PC-3 (cell line): ENCODE measurements at regions not wholly inside any gene's neighbourhood (a gene's known extent, or its start where the extent isn't known, plus 50 kb on each side); places are given as distances from the start of the nearest gene placed in this dataset.

Experiments
- CTCF ChIP-seq: fragments of 300-600 bp; sonication (generic); conservative IDR thresholded peaks from 2 replicates; pipeline ENCODE4 v1.5.1; 2017; ENCODE audit warnings: antibody characterized with exemption, low read depth, mild to moderate bottlenecking, low read length
- EZH2phosphoT487 ChIP-seq: fragments of 300-600 bp; sonication (generic); IDR thresholded peaks from 2 replicates; pipeline ENCODE4 v1.6.1; 2018; ENCODE audit warnings: mild to moderate bottlenecking, antibody characterized with exemption, low read length, borderline replicate concordance

GRCh38 chrX:137852502-137852901 is 286.6 kb downstream of the ZIC3 start:
- TF ChIP-seq CTCF (no peak), EZH2phosphoT487 (no peak)
